H9 (cell line): ENCODE measurements at regions not wholly inside any gene's neighbourhood (a gene's known extent, or its start where the extent isn't known, plus 50 kb on each side); places are given as distances from the start of the nearest gene placed in this dataset.

Experiments
- DNase-seq: peaks from one replicate; pipeline ENCODE4 v3.0.0-alpha.2; 2017
- H2AFZ ChIP-seq: one replicate; pipeline ENCODE4 v1.6.1; 2013; ENCODE audit warnings: mild to moderate bottlenecking, low read length, control low read depth, moderate library complexity
- H2AK5ac ChIP-seq: 2 replicates; pipeline ENCODE4 v1.6.1; 2013; ENCODE audit warnings: low read length, control low read depth, mixed read lengths; ENCODE audit not compliant: insufficient read length
- H2BK120ac ChIP-seq: one replicate; pipeline ENCODE4 v1.6.1; 2013; ENCODE audit warnings: low read depth, mild to moderate bottlenecking, low read length, control low read depth, inconsistent platforms; ENCODE audit not compliant: poor library complexity, severe bottlenecking
- H2BK12ac ChIP-seq: 2 replicates; pipeline ENCODE4 v1.6.1; 2013; ENCODE audit warnings: low read length, control low read depth, mixed read lengths, low read depth; ENCODE audit not compliant: insufficient read length
- H2BK15ac ChIP-seq: 2 replicates; pipeline ENCODE4 v1.6.1; 2013; ENCODE audit warnings: low read depth, low read length, control low read depth
- H2BK20ac ChIP-seq: one replicate; pipeline ENCODE4 v1.6.1; 2013; ENCODE audit warnings: low read depth, mild to moderate bottlenecking, low read length, control low read depth, inconsistent platforms; ENCODE audit not compliant: poor library complexity, severe bottlenecking
- H2BK5ac ChIP-seq: 2 replicates; pipeline ENCODE4 v1.6.1; 2013; ENCODE audit warnings: low read length, control low read depth, mixed read lengths; ENCODE audit not compliant: insufficient read length
- H3K14ac ChIP-seq: 2 replicates; pipeline ENCODE4 v1.6.1; 2013; ENCODE audit warnings: low read length, control low read depth; ENCODE audit not compliant: insufficient read depth
- H3K18ac ChIP-seq: 2 replicates; pipeline ENCODE4 v1.6.1; 2013; ENCODE audit warnings: low read depth, mild to moderate bottlenecking, mixed read lengths, low read length, control low read depth; ENCODE audit not compliant: insufficient read length
- H3K23ac ChIP-seq: 2 replicates; pipeline ENCODE4 v1.6.1; 2013; ENCODE audit warnings: low read length, control low read depth, mixed read lengths, low read depth; ENCODE audit not compliant: insufficient read length
- H3K23me2 ChIP-seq: 2 replicates; pipeline ENCODE4 v1.6.1; 2013; ENCODE audit warnings: low read depth, mild to moderate bottlenecking, mixed read lengths, low read length, control low read depth; ENCODE audit not compliant: insufficient read length, poor library complexity, severe bottlenecking
- H3K27ac ChIP-seq: 2 replicates; pipeline ENCODE4 v1.5.1; 2013; ENCODE audit warnings: low read length, control low read depth, mixed read lengths, low read depth; ENCODE audit not compliant: insufficient read length
- H3K27me3 ChIP-seq: 2 replicates; pipeline ENCODE4 v1.6.1; 2013; ENCODE audit warnings: low read length, control low read depth, inconsistent platforms; ENCODE audit not compliant: insufficient read depth
- H3K4ac ChIP-seq: 2 replicates; pipeline ENCODE4 v1.6.1; 2013; ENCODE audit warnings: low read depth, mild to moderate bottlenecking, control low read depth, inconsistent platforms, low read length, moderate library complexity
- H3K4me1 ChIP-seq: 2 replicates; pipeline ENCODE4 v1.6.1; 2013; ENCODE audit warnings: low read length, control low read depth, inconsistent platforms; ENCODE audit not compliant: insufficient read depth
- H3K4me2 ChIP-seq: 2 replicates; pipeline ENCODE4 v1.6.1; 2013; ENCODE audit warnings: low read length, control low read depth, mixed read lengths; ENCODE audit not compliant: insufficient read length, insufficient read depth
- H3K56ac ChIP-seq: 2 replicates; pipeline ENCODE4 v1.6.1; 2013; ENCODE audit warnings: low read depth, mild to moderate bottlenecking, mixed read lengths, low read length, control low read depth; ENCODE audit not compliant: insufficient read length
- H3K79me1 ChIP-seq: 2 replicates; pipeline ENCODE4 v1.6.1; 2013; ENCODE audit warnings: low read depth, mild to moderate bottlenecking, moderate library complexity, low read length, control low read depth, inconsistent platforms; ENCODE audit not compliant: insufficient read depth, poor library complexity, severe bottlenecking
- H3K79me2 ChIP-seq: 2 replicates; pipeline ENCODE4 v1.6.1; 2013; ENCODE audit warnings: low read length, control low read depth, inconsistent platforms; ENCODE audit not compliant: insufficient read depth
- H3K9ac ChIP-seq: 2 replicates; pipeline ENCODE4 v1.6.1; 2013; ENCODE audit warnings: low read length, control low read depth, mixed read lengths; ENCODE audit not compliant: insufficient read length; ENCODE audit errors: extremely low read depth
- H3K9me3 ChIP-seq: one replicate; pipeline ENCODE4 v1.6.1; 2013; ENCODE audit warnings: low read depth, low read length, inconsistent platforms; ENCODE audit not compliant: control insufficient read depth
- H3T11ph ChIP-seq: one replicate; pipeline ENCODE4 v1.6.1; 2013; ENCODE audit warnings: mild to moderate bottlenecking, low read length, control low read depth, inconsistent platforms
- H4K20me1 ChIP-seq: one replicate; pipeline ENCODE4 v1.6.1; 2013; ENCODE audit not compliant: control insufficient read depth, insufficient read length, insufficient read depth
- H4K5ac ChIP-seq: 2 replicates; pipeline ENCODE4 v1.6.1; 2013; ENCODE audit warnings: low read depth, mild to moderate bottlenecking, mixed read lengths, low read length, control low read depth; ENCODE audit not compliant: insufficient read length
- H4K8ac ChIP-seq: replicated peaks from 2 replicates; pipeline ENCODE4 v1.6.1; 2013; ENCODE audit warnings: low read length, control low read depth, mixed read lengths, low read depth; ENCODE audit not compliant: insufficient read length
- H4K91ac ChIP-seq: 2 replicates; pipeline ENCODE4 v1.6.1; 2013; ENCODE audit warnings: low read depth, mild to moderate bottlenecking, moderate library complexity, mixed read lengths, low read length, control low read depth; ENCODE audit not compliant: insufficient read length
- H3K27ac Mint-ChIP-seq, 3 experiments: 2 replicates in 2 of 3; 3 replicates in 1 of 3; pipeline ENCODE4 v1.8.0; 2020 to 2021; ENCODE audit warnings: mixed read lengths in 3 of 3, mild to moderate bottlenecking in 1 of 3, moderate library complexity in 1 of 3
- H3K27me3 Mint-ChIP-seq: 2 replicates; pipeline ENCODE4 v1.8.0; 2021; ENCODE audit warnings: low read depth, mild to moderate bottlenecking, moderate library complexity, mixed read lengths
- H3K36me3 Mint-ChIP-seq, 3 experiments: 2 replicates in 2 of 3; 3 replicates in 1 of 3; pipeline ENCODE4 v1.8.0; 2020 to 2021; ENCODE audit warnings: low read depth in 3 of 3, mixed read lengths in 3 of 3; ENCODE audit not compliant: insufficient read depth in 1 of 3
- H3K4me1 Mint-ChIP-seq, 2 experiments: 2 replicates each; pipeline ENCODE4 v1.8.0; 2020; ENCODE audit warnings: mixed read lengths in 2 of 2
- H3K4me3 Mint-ChIP-seq, 2 experiments: 2 replicates in 1 of 2; 3 replicates in 1 of 2; pipeline ENCODE4 v1.8.0; 2020 to 2021; ENCODE audit warnings: mild to moderate bottlenecking in 2 of 2, mixed read lengths in 2 of 2, moderate library complexity in 1 of 2
- H3K9me3 Mint-ChIP-seq, 2 experiments: 2 replicates in 1 of 2; 3 replicates in 1 of 2; pipeline ENCODE4 v1.8.0; 2020; ENCODE audit warnings: mild to moderate bottlenecking in 2 of 2, mixed read lengths in 2 of 2, moderate library complexity in 1 of 2
- WGBS: extraction: QIAGEN DNeasy Blood & Tissue Kit; methylation state at CpG from one replicate; pipeline ENCODE4 v1.1.7; 2013; ENCODE audit warnings: missing lambda C conversion rate, low lambda C conversion rate, mixed read lengths; ENCODE audit not compliant: insufficient read length; ENCODE audit errors: extremely low coverage; 5-methylcytosine and 5-hydroxymethylcytosine counted together
- TF ChIP-seq, protein P1 (sequence below): fragments of 200-600 bp; sonication (generic); conservative IDR thresholded peaks from 3 replicates; pipeline ENCODE4 v1.8.0; 2021; ENCODE audit warnings: antibody characterized with exemption, mild to moderate bottlenecking

DNA sequence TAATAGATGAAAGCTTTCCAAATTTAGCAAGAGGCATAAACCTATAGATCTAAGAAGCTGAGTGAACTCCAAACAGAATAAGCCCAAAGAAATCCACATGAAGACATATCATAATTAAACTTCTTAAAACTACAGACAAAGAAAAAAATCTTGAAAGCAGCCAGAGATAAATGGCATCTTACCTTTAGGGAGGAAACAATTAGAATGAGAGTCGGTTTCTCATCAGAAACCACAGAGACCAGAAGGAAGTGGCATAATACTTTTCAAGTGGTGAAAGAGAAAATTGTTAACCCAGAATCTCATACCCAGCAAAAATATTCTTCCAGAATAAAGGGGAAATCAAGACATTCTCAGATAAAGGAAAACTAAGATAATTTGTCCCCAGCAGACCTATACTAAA is 98.9 kb upstream of the NANOS1 start:
- Histone ChIP-seq H3K14ac (no peak overlapping the region), H3K27ac (no peak overlapping the region), H3K9ac (no peak overlapping the region), H3K4ac (no peak overlapping the region), H2AFZ (no peak overlapping the region), H2BK5ac (no peak overlapping the region), H3K23me2 (no peaks in the 10 kb centered on the region), H4K20me1 (no peaks in the 10 kb centered on the region), H3K27me3 (no peaks in the 10 kb centered on the region), H3K18ac (no peak overlapping the region), H2BK15ac (no peak overlapping the region), H2BK120ac (no peak overlapping the region), H2AK5ac (no peak overlapping the region), H3T11ph (no peak overlapping the region), H2BK12ac (no peak overlapping the region), H3K79me2 (no peaks in the 10 kb centered on the region), H4K8ac (no peak overlapping the region), H3K4me1 (no peaks in the 10 kb centered on the region), H3K79me1 (no peaks in the 10 kb centered on the region), H3K4me2 (no peak overlapping the region), H2BK20ac (no peak overlapping the region), H4K91ac (no peak overlapping the region), H3K56ac (no peak overlapping the region), H3K9me3 (no peaks in the 10 kb centered on the region), H4K5ac (no peak overlapping the region), H3K23ac (no peak overlapping the region)
- DNase-seq = no peak
- peaks cover 1% of the 10 kb centered on the region; the same call in 1 of the 2 replicates for H3K27me3 Mint-ChIP-seq
- TF ChIP-seq, protein P1, sequence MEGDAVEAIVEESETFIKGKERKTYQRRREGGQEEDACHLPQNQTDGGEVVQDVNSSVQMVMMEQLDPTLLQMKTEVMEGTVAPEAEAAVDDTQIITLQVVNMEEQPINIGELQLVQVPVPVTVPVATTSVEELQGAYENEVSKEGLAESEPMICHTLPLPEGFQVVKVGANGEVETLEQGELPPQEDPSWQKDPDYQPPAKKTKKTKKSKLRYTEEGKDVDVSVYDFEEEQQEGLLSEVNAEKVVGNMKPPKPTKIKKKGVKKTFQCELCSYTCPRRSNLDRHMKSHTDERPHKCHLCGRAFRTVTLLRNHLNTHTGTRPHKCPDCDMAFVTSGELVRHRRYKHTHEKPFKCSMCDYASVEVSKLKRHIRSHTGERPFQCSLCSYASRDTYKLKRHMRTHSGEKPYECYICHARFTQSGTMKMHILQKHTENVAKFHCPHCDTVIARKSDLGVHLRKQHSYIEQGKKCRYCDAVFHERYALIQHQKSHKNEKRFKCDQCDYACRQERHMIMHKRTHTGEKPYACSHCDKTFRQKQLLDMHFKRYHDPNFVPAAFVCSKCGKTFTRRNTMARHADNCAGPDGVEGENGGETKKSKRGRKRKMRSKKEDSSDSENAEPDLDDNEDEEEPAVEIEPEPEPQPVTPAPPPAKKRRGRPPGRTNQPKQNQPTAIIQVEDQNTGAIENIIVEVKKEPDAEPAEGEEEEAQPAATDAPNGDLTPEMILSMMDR = no peak
- H3K4me3 Mint-ChIP-seq = no peak overlapping the region
- H3K4me1 Mint-ChIP-seq = no peaks in the 10 kb centered on the region
- peaks cover 0 to 13% (median 3%) of the 10 kb centered on the region in 3 experiments; a peak in 1 of 7 replicates for H3K36me3 Mint-ChIP-seq
- H3K27ac Mint-ChIP-seq = no peak overlapping the region
- H3K9me3 Mint-ChIP-seq = peaks cover 12 to 18% of the 10 kb centered on the region in 2 experiments
- WGBS = no CpG with 5 or more reads among the region's 1 CpG
